HCT116 (cell line): ENCODE measurements at regions not wholly inside any gene's neighbourhood (a gene's known extent, or its start where the extent isn't known, plus 50 kb on each side); places are given as distances from the start of the nearest gene placed in this dataset.

ENCODE experiments used
- ATAC-seq: fragments of 200-7000 bp; cut with Tn5 transposase; 2 replicates; pipeline ENCODE4 v1.9.1; 2020; ENCODE audit warnings: mild to moderate bottlenecking, moderate library complexity
- BruUV-seq: library from RNA; stranded (reverse); fragments of 400-500 nt; replicated peaks from 2 replicates; lab custom pipeline; 2021; lab: Mats Ljungman, UMichigan
- CTCF ChIA-PET: fragments of 300-600 bp; sonication (Branson Sonifier 250); formaldehyde crosslinking; loops from one replicate; lab custom pipeline; 2021; ENCODE audit warnings: antibody characterized with exemption; lab: Charles Lee
- POLR2A ChIA-PET: fragments of 300-600, 350-600 bp; sonication (Branson Sonifier 250); formaldehyde crosslinking; loops from one replicate; lab custom pipeline; 2021; ENCODE audit warnings: antibody characterized with exemption; lab: Charles Lee
- RAD21 ChIA-PET, 2 experiments: fragments of 300-600 bp; sonication (Branson Sonifier 250); formaldehyde crosslinking; loops; one replicate each; lab custom pipeline; 2023; ENCODE audit warnings: low total read pairs in 2 of 2; ENCODE audit not compliant: uncharacterized antibody in 2 of 2, unreplicated experiment in 2 of 2, low non-redundant PET in 1 of 2; lab: Charles Lee
- DNase-seq: peaks from one replicate; pipeline ENCODE4 v3.0.0-alpha.2; 2010; ENCODE audit warnings: low read depth, low spot score
- H2AFZ ChIP-seq: fragments of 200-600 bp; shearing (Covaris generic), sonication (generic); 2 replicates; pipeline ENCODE4 v1.6.1; 2017; ENCODE audit warnings: low read depth, mixed run types, mixed read lengths, antibody characterized with exemption, low read length; ENCODE audit not compliant: poor library complexity, severe bottlenecking
- H3K27ac ChIP-seq: 2 replicates; pipeline ENCODE4 v1.5.1; 2012; ENCODE audit warnings: low read depth, low read length
- H3K27me3 ChIP-seq: fragments of 200-600 bp; sonication (generic); 2 replicates; pipeline ENCODE4 v1.6.1; 2016; ENCODE audit warnings: mixed run types, low read length, mixed read lengths; ENCODE audit not compliant: insufficient read depth
- H3K36me3 ChIP-seq, 2 experiments: fragments of 200-500 bp in 1 of 2; fragments of 200-600 bp in 1 of 2; sonication (Bioruptor generic) in 1 of 2; sonication (generic) in 1 of 2; 2 replicates each; pipeline versions ENCODE4 v1.5.1 to v1.6.1; 2014 to 2016; ENCODE audit warnings: low read length in 2 of 2, inconsistent platforms in 1 of 2, mixed read lengths in 1 of 2, mixed run types in 1 of 2; ENCODE audit not compliant: insufficient read depth in 2 of 2, control insufficient read depth in 1 of 2
- H3K4me1 ChIP-seq, 2 experiments: fragments of 200-600 bp in 1 of 2; sonication (generic) in 1 of 2; 2 replicates each; pipeline versions ENCODE4 v1.5.1 to v1.6.1; 2012 to 2017; ENCODE audit warnings: low read length in 2 of 2, inconsistent platforms in 1 of 2, mild to moderate bottlenecking in 1 of 2, mixed read lengths in 1 of 2, mixed run types in 1 of 2, moderate library complexity in 1 of 2; ENCODE audit not compliant: insufficient read depth in 2 of 2, control insufficient read depth in 1 of 2
- H3K4me2 ChIP-seq: fragments of 200-600 bp; sonication (generic); 2 replicates; pipeline ENCODE4 v1.6.1; 2017; ENCODE audit warnings: mixed run types, low read length, mixed read lengths
- H3K4me3 ChIP-seq, 2 experiments: fragments of 200-600 bp in 1 of 2; sonication (generic) in 1 of 2; replicated peaks in 1 of 2; 2 replicates each; pipeline ENCODE4 v1.5.1; 2011 to 2016; ENCODE audit warnings: low read length in 2 of 2, control low read depth in 1 of 2, low read depth in 1 of 2, mild to moderate bottlenecking in 1 of 2, mixed read lengths in 1 of 2, mixed run types in 1 of 2
- H3K79me2 ChIP-seq: fragments of 200-600 bp; sonication (generic); 2 replicates; pipeline ENCODE4 v1.6.1; 2017; ENCODE audit warnings: mild to moderate bottlenecking, mixed run types, low read length, moderate library complexity, mixed read lengths; ENCODE audit not compliant: insufficient read depth
- H3K9ac ChIP-seq: fragments of 200-600 bp; sonication (generic); 2 replicates; pipeline ENCODE4 v1.6.1; 2016; ENCODE audit warnings: low read length, mixed read lengths
- H3K9me2 ChIP-seq: fragments of 200-600 bp; sonication (generic), shearing (Covaris generic); 2 replicates; pipeline ENCODE4 v1.6.1; 2017; ENCODE audit warnings: mixed run types, mild to moderate bottlenecking, moderate library complexity; ENCODE audit not compliant: insufficient read depth
- H3K9me3 ChIP-seq, 2 experiments: fragments of 200-500 bp in 1 of 2; fragments of 200-600 bp in 1 of 2; sonication (Bioruptor generic) in 1 of 2; sonication (generic) in 1 of 2; 2 replicates each; pipeline ENCODE4 v1.6.1; 2014 to 2017; ENCODE audit warnings: low read length in 2 of 2, mixed read lengths in 2 of 2, inconsistent platforms in 1 of 2, low read depth in 1 of 2, mild to moderate bottlenecking in 1 of 2, mixed run types in 1 of 2, moderate library complexity in 1 of 2; ENCODE audit not compliant: control insufficient read depth in 1 of 2, insufficient read depth in 1 of 2
- H4K20me1 ChIP-seq: fragments of 200-600 bp; sonication (generic), shearing (Covaris generic); 2 replicates; pipeline ENCODE4 v1.6.1; 2017; ENCODE audit warnings: mixed run types, mild to moderate bottlenecking, moderate library complexity; ENCODE audit not compliant: insufficient read depth
- CEBPB ChIP-seq: IDR thresholded peaks from 2 replicates; pipeline ENCODE4 v1.6.1; 2012; ENCODE audit warnings: low read depth
- EGR1 ChIP-seq: IDR thresholded peaks from 2 replicates; pipeline ENCODE4 v1.6.1; 2012; ENCODE audit warnings: low read depth
- EZH2 ChIP-seq: fragments of 200-600 bp; sonication (generic); IDR thresholded peaks from 2 replicates; pipeline ENCODE4 v1.6.1; 2017; ENCODE audit warnings: antibody characterized with exemption, mixed run types
- EZH2phosphoT487 ChIP-seq: fragments of 200-600 bp; IDR thresholded peaks from 2 replicates; pipeline ENCODE4 v1.6.1; 2018; ENCODE audit warnings: antibody characterized with exemption, borderline replicate concordance
- FOSL1 ChIP-seq: IDR thresholded peaks from 2 replicates; pipeline ENCODE4 v1.6.1; 2012; ENCODE audit warnings: low read depth
- JUND ChIP-seq: IDR thresholded peaks from 2 replicates; pipeline ENCODE4 v1.6.1; 2012
- MAX ChIP-seq: IDR thresholded peaks from 2 replicates; pipeline ENCODE4 v1.6.1; 2012
- POLR2A ChIP-seq: IDR thresholded peaks from 2 replicates; pipeline ENCODE4 v1.7.0; 2011; ENCODE audit warnings: borderline replicate concordance; ENCODE audit not compliant: insufficient read depth, insufficient read length; ENCODE audit errors: extremely low read depth
- POLR2AphosphoS5 ChIP-seq: IDR thresholded peaks from 2 replicates; pipeline ENCODE4 v1.6.1; 2011; ENCODE audit warnings: mild to moderate bottlenecking, low read depth, low read length, moderate library complexity
- RAD21 ChIP-seq: IDR thresholded peaks from 2 replicates; pipeline ENCODE4 v1.6.1; 2012; ENCODE audit warnings: low read depth, mild to moderate bottlenecking
- REST ChIP-seq: IDR thresholded peaks from 2 replicates; pipeline ENCODE4 v1.6.1; 2012; ENCODE audit warnings: low read depth
- SIN3A ChIP-seq: IDR thresholded peaks from 2 replicates; pipeline ENCODE4 v1.6.1; 2012; ENCODE audit warnings: low read depth
- SRF ChIP-seq: IDR thresholded peaks from 2 replicates; pipeline ENCODE4 v1.6.1; 2012; ENCODE audit warnings: low read depth
- YY1 ChIP-seq: IDR thresholded peaks from 2 replicates; pipeline ENCODE4 v1.6.1; 2011; ENCODE audit warnings: low read length, low read depth, moderate library complexity, mild to moderate bottlenecking; ENCODE audit not compliant: insufficient replicate concordance; ENCODE audit errors: extremely low read depth
- ZBTB33 ChIP-seq: IDR thresholded peaks from 2 replicates; pipeline ENCODE4 v1.6.1; 2011; ENCODE audit warnings: mild to moderate bottlenecking, low read length, moderate library complexity; ENCODE audit not compliant: insufficient replicate concordance; ENCODE audit errors: extremely low read depth
- ZFX ChIP-seq: fragments of 450-650 bp; IDR thresholded peaks from 2 replicates; pipeline ENCODE4 v1.6.1; 2017
- ZNF274 ChIP-seq: fragments of 200-500 bp; sonication (Bioruptor generic); IDR thresholded peaks from 2 replicates; pipeline ENCODE4 v1.6.1; 2014; ENCODE audit warnings: mild to moderate bottlenecking, low read depth, low read length, inconsistent platforms
- intact Hi-C: fragments of 100-400 bp; cut with micrococcal nuclease; formaldehyde crosslinking; loops from 2 replicates; pipeline ENCODE4 v1.10.0; 2022
- TF ChIP-seq, protein P1 (sequence below), 3 experiments: fragments of 200-600 bp in 1 of 3; sonication (generic) in 1 of 3; IDR thresholded peaks in 2 of 3; conservative IDR thresholded peaks in 1 of 3; 2 replicates each; pipeline ENCODE4 v1.5.1; 2012 to 2017; ENCODE audit warnings: low read depth in 2 of 3, low read length in 2 of 3, antibody characterized with exemption in 1 of 3, borderline replicate concordance in 1 of 3, control low read depth in 1 of 3, mild to moderate bottlenecking in 1 of 3, mixed read lengths in 1 of 3, mixed run types in 1 of 3, moderate library complexity in 1 of 3; ENCODE audit not compliant: insufficient read depth in 1 of 3
- TF ChIP-seq, protein P2 (sequence below): IDR thresholded peaks from 2 replicates; pipeline ENCODE4 v1.6.1; 2012

- ATAC-seq (no peak), DNase-seq (no peak)
- RAD21 ChIA-PET = no interaction called here
- intact Hi-C loops = no loop called here
- no peak for TF ChIP-seq EZH2phosphoT487
- no peak for TF ChIP-seq EGR1
- no peak for TF ChIP-seq YY1
- no peak for TF ChIP-seq CEBPB
- TF ChIP-seq ZNF274 = no peak
- TF ChIP-seq REST = no peak
- TF ChIP-seq ZFX = no peak
- TF ChIP-seq SIN3A = no peak
- TF ChIP-seq MAX = no peak
- TF ChIP-seq, protein P1, sequence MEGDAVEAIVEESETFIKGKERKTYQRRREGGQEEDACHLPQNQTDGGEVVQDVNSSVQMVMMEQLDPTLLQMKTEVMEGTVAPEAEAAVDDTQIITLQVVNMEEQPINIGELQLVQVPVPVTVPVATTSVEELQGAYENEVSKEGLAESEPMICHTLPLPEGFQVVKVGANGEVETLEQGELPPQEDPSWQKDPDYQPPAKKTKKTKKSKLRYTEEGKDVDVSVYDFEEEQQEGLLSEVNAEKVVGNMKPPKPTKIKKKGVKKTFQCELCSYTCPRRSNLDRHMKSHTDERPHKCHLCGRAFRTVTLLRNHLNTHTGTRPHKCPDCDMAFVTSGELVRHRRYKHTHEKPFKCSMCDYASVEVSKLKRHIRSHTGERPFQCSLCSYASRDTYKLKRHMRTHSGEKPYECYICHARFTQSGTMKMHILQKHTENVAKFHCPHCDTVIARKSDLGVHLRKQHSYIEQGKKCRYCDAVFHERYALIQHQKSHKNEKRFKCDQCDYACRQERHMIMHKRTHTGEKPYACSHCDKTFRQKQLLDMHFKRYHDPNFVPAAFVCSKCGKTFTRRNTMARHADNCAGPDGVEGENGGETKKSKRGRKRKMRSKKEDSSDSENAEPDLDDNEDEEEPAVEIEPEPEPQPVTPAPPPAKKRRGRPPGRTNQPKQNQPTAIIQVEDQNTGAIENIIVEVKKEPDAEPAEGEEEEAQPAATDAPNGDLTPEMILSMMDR (IDR thresholded peaks at IDR 0.05 in 2 of 3, conservative IDR thresholded peaks at IDR 0.05 in 1 of 3; ENCODE audit: borderline replicate concordance in 1 of 3, insufficient read depth in 1 of 3, low read depth in 2 of 3, low read length in 2 of 3) = no peak
- TF ChIP-seq EZH2 = no peak
- TF ChIP-seq, protein P2, sequence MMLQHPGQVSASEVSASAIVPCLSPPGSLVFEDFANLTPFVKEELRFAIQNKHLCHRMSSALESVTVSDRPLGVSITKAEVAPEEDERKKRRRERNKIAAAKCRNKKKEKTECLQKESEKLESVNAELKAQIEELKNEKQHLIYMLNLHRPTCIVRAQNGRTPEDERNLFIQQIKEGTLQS = no peak
- no peak for TF ChIP-seq ZBTB33
- no peak for TF ChIP-seq JUND
- no peak for TF ChIP-seq FOSL1
- TF ChIP-seq SRF = no peak
- no peak for TF ChIP-seq POLR2AphosphoS5
- TF ChIP-seq POLR2A = no peak
- TF ChIP-seq RAD21 = no peak
- Histone ChIP-seq H3K27ac (no peak overlapping the region), H3K27me3 (no peaks in the 10 kb centered on the region), H4K20me1 (no peaks in the 10 kb centered on the region), H3K4me3 (no peak overlapping the region), H2AFZ (no peak overlapping the region), H3K9me3 (0 out of 4 replicates have a peak, but pooled peaks cover 0 to 4% of the 10 kb centered on the region in 2 experiments), H3K36me3 (no peaks in the 10 kb centered on the region), H3K4me1 (no peaks in the 10 kb centered on the region), H3K79me2 (no peaks in the 10 kb centered on the region), H3K4me2 (no peak overlapping the region), H3K9ac (no peak overlapping the region), H3K9me2 (no peaks in the 10 kb centered on the region)
- CTCF ChIA-PET = no interaction called here
- POLR2A ChIA-PET = no interaction called here
- BruUV-seq = no TSS peak
Measured at GRCh38 chr12:17371491-17372215, 718.3 kb downstream of the RERGL start.
